ENCODE measurements at regions not wholly inside any gene's neighbourhood (a gene's known extent, or its start where the extent isn't known, plus 50 kb on each side); places are given as distances from the start of the nearest gene placed in this dataset.

GRCh38 chr21:15444118-15444960 lies 285.4 kb upstream of the USP25 start (continued):
- TF ChIP-seq MEIS1 (CRISPR knock-in tag; IDR thresholded peaks at IDR 0.05; ENCODE audit: borderline replicate concordance) (peak; percentile 95), MXD1 (CRISPR knock-in tag; IDR thresholded peaks at IDR 0.05) (no peak), IRF1 (CRISPR knock-in tag; IDR thresholded peaks at IDR 0.05; ENCODE audit: low read depth) (no peak), CERS6 (CRISPR knock-in tag; IDR thresholded peaks at IDR 0.05) (no peak), ZNF121 (CRISPR knock-in tag; IDR thresholded peaks at IDR 0.05) (no peak), GFI1 (CRISPR knock-in tag; IDR thresholded peaks at IDR 0.05; ENCODE audit: borderline replicate concordance) (peak; percentile 95), ZNF432 (CRISPR knock-in tag; IDR thresholded peaks at IDR 0.05; ENCODE audit: borderline replicate concordance) (no peak), ONECUT2 (CRISPR knock-in tag; IDR thresholded peaks at IDR 0.05) (0 out of 2 replicates have a peak, but pooled peaks have one; percentile 21), ZFP37 (CRISPR knock-in tag; IDR thresholded peaks at IDR 0.05; ENCODE audit: borderline replicate concordance) (no peak), ZBTB2 (CRISPR knock-in tag; IDR thresholded peaks at IDR 0.05; ENCODE audit: low read depth) (no peak), CC2D1A (CRISPR knock-in tag; IDR thresholded peaks at IDR 0.05) (no peak), ZBTB25 (CRISPR knock-in tag; IDR thresholded peaks at IDR 0.05) (no peak), ZBTB7A (CRISPR knock-in tag; IDR thresholded peaks at IDR 0.05) (peak; percentile 55; the same call in 1 of the 2 replicates), HDAC6 (IDR thresholded peaks at IDR 0.05; ENCODE audit: low read depth, low read length) (no peak), ZNF639 (CRISPR knock-in tag; conservative IDR thresholded peaks at IDR 0.05) (no peak), PRMT3 (CRISPR knock-in tag; IDR thresholded peaks at IDR 0.05; ENCODE audit: borderline replicate concordance, low read depth) (no peak), ARID2 (CRISPR knock-in tag; IDR thresholded peaks at IDR 0.05; ENCODE audit: borderline replicate concordance) (no peak), NCOR1 (IDR thresholded peaks at IDR 0.05; ENCODE audit: borderline replicate concordance, low read length) (peak; percentile 83; the same call in 1 of the 2 replicates), ZNF546 (CRISPR knock-in tag; conservative IDR thresholded peaks at IDR 0.05) (no peak), ZNF441 (CRISPR knock-in tag; IDR thresholded peaks at IDR 0.05; ENCODE audit: borderline replicate concordance) (no peak)
